Inflammatory macrophage treated with lipopolysaccharide for 4 hours (primary cell): ENCODE measurements at regions not wholly inside any gene's neighbourhood (a gene's known extent, or its start where the extent isn't known, plus 50 kb on each side); places are given as distances from the start of the nearest gene placed in this dataset.
"Not testable (repeated sequence)": the region's sequence is repeated elsewhere in the genome, so short reads cannot be mapped to it uniquely, and the experiment has no call there.

Source experiments
- DNase-seq: peaks from one replicate; pipeline ENCODE4 v3.0.0-alpha.2; 2020

DNA sequence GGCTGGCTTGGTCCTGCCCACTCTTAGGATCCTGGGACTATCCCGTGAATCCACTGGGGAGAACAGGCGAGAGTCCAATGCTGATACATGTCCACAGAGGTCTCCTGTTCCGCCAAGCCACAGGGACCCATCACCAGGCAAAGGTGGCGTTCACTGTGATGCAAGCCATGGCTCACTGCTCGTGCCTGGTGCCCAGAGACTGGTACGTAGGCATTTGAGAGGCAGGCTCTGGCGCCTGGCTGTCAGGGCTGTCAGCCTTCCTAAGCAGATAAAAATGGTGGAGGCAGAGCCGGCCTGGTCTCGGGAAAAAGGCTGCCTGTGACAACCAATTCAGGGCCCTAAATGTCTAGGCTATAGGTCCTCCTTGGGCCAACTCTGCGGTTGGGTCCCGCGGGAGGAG lies 2329.0 kb downstream of the TP53TG3F start:
- no peak for DNase-seq

DNA sequence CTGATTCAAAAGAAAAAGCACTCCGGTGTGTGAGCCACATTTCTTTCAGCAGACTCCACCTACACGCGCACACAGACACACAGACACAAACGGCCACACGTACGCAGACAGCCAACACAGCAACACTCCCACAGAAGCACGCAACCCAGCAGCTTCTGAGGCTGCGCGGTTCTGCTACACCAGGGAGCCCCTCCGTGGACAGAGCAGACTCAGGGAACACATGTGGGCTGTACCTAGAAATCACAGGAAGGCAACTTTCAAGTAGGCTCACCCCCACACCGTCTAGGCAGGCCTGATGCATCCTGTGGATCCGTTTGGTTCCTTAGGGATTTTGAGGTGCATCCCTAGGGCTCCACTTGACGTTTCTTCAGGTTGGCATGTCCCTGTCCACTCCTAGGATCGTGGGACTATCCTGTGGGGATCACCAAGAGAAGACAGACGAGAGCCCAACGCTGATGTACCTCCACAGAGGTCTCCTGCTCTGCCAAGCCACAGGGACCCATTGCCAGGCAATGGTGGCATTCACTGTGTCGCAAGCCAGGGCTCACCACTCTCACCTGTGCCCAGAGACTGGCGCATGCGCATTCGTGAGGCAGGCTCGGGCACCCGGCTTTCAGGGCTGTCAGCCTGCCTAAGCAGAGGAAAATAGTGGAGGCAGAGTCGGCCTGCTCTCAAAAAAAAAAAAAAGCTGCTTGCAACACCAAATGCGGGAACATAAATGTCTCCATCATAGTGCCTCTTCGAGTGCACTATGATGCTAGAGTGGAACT lies 2333.3 kb downstream of the TP53TG3F start:
- no peak for DNase-seq

DNA sequence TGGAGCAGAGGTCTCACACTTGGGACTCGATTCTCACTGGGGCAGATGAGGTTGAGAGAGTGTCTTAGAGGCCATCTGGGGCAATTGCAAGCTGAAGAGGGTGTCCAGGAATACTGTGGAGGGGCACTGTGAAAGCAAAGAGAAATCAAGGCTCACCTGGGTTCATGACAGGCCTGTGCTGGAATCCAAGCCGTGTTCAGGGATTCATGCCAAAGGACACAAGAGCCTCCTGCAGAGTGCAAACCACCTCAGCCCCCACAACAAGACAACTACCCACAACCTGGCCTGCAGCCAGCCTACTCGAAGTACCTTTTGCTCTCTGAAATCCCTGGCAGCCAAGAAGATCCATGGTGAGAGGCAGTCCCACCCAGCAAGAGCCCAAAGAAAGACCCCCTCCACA lies 2334.2 kb downstream of the TP53TG3F start:
- no peak for DNase-seq

DNA sequence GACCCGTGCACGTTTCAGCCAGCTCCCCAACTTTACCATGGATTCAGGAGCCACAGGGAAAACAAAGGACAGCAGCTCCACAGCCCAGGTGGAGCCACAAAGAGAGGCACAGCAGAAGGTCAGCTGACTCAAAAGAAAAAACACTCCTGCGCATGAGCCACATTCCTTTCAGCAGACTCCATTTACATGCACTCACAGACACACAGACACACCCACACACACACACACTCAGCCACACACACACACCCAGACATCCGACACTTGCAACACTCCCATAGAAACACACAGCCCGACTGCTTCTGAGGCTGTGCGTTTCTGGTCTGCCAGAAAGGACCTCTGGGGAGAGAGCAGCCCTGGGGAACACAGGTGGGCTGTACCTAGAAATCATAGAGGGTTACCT lies 2335.5 kb downstream of the TP53TG3F start:
- DNase-seq = no peak

DNA sequence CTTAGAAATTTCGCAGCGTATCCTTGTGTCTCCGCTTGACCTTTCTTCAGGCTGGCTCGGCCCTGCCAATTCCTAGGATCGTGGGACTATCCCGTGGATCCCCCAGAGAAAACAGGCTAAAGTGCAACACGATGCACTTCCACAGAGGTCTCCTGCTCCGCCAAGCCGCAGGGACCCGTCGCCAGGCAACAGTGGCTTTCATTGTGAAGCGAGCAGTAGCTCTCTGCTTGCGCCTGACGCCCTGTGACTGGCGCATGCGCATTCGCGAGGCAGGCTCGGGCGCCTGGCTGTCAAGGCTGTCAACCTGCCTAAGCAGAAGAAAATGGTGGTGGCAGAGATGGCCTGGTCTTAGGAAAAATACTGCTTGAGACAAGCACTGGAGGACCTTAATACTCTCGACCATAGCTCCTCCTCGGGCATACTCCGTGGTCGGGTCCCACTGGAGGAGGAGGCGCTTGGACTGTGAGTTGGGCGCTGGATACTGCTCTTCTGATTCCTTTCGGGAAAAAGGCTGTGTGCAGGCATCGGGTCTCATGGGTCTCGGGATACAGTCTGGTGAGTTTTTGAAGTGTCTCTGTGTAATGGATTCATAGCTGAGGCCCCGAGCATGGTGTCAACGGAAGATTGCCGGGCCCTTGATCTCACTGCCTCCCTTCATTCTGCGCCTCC lies 2336.1 kb downstream of the TP53TG3F start:
- no peak for DNase-seq

DNA sequence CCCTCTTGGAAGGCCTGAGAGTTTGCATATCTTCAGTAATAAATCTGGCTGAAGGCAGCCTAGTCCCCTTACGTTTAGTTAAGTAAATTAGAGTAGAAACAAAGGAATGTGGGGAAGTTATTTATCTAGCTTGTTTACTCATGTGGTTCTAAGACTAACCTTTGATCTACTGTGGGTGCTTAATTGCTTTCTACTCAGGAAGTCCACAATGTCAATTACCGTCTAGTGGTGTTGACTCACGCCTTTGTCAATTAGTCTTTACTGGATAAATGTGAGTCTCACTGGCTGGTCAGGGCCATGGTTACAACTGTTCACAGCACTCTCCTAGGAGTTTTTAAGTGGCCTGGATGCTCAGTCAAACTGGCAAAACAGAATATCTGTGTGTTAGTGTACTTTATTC lies 2338.4 kb downstream of the TP53TG3F start:
- DNase-seq = no peak

DNA sequence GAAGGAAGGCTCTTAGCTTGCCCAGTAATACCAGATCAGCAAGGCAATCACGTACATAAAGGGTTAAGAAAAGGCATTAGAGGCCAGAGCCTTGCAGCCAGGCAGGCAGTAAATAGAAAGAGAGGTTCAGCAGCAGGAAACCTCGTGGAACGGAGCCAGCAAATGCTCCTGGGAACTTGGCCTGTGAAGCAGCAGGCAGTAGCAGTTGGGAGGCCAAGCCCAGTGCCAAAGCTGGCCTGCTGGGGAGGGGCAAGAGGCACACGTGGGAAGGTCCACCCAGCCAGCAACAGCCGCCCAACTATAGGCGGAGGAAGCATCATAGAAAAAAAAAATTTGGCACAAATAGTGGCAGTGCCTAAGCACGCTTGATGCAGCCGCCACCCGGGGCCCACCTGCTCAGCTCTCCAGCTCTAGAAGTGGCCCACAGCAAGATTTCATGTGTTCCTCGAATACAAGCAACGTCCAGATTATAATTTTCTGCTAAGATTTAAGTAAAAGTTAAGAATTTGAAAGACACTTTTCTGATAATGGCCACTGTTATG lies 2339.5 kb downstream of the TP53TG3F start:
- no peak for DNase-seq

DNA sequence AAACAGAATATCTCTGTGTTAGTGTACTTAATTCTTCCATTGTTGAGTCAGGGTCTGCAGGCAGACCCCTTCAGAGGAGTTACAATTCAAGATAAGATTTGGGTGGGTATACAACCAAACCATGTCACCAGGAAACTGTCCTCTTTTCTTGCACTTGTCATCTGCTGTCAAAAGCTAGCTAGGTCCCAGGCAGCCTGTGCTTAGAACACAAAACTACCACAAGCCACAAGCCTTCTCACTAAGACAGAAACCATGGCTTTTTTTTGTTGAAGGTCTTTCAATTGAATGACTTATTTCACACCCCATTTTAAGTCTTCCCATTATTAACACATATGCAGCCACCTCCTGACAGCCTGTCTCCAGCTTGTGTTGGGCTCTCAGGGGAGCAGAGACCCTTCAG lies 2345.1 kb downstream of the TP53TG3F start:
- DNase-seq = not testable (repeated sequence)

DNA sequence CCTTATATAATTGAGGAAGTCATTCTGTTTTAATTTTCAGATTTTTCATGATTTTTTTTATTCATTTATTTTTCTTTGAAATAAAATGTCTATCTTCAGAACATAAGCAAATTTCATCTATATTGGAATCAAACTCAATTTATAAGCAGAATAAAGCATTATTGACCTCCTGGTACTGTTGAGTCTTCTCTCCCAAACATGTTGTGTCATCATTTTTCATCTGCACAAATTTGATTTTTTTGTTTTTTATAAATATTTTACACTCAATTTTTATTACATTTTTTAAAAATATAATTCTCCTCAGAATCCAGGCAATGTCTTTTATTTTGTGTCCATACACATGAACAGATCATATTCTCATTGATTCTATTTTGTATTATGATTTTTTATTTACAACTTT lies 2363.9 kb downstream of the TP53TG3F start:
- no peak for DNase-seq

DNA sequence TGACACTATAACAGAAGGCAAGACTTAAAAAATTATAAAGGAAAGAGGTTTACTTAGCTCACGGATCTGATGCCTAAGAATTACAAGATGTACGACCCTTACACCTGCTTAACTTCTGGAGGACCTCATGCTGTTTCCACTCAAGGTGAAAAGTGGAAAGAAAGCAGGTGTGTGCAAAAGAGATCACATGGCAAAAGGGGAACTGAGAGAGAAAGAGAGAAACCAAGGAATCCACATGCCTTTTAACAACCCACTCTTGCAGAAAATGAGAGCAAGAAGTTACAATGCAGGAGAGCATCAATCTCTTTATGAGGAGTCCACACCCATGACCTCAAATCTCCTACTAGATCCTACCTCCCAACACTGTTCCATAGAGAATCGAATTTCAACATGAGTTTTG lies 2382.2 kb downstream of the TP53TG3F start:
- DNase-seq = no peak

DNA sequence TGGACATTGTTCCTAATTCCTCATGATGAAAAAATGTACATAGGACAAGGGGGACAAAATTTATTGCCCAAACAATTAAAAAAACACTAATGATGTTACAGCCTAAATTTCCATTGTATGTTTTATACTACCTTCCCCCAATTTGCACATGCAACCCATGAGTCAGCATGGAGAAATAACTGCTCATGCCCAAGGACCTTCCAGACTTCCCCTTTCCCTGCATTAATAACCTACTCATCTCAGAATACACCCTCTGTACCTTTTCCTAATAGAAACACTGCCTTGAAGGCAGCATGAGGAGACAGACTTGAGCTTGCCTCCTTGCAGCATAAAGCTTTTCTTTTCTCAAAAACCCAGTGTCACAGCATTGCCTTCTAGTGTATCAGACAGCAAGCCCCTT lies 2402.8 kb downstream of the TP53TG3F start:
- no peak for DNase-seq

DNA sequence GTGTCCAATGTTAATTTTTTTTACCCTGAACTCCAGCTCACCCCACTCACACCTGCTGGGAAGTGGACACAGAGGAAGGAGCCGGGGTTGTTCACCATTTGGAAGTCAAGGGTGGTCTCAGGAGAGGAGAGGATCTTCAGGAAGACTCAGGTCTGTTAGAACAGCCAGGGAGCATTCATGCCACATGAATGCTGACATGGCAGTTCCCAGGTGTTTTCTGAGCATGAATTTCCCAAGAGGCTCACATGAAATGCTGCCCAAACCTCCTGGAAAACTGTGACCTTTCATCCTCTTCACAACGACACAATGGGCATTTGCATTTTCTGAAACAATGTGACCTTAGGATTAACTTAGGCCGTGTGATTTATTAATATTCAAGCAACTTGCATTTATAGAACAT lies 2409.2 kb downstream of the TP53TG3F start:
- no peak for DNase-seq

DNA sequence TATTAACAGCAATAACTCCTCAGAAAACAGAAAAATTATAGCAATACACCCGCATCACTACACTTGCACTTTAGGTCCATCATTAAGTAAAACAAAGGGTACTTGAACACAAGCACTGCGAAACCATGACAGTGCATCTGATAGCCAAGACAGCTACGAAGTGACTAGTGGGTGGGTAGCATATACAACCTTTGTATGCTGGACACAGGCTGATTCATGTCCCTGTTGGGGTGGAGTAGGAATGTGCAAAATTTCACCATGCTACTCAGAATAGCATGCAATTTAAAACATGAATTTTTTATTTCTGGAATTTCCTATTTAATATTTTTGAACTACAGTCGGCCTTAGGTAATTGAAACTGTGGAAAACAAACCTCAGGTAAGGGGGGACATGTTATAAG lies 2414.1 kb downstream of the TP53TG3F start:
- DNase-seq = no peak

DNA sequence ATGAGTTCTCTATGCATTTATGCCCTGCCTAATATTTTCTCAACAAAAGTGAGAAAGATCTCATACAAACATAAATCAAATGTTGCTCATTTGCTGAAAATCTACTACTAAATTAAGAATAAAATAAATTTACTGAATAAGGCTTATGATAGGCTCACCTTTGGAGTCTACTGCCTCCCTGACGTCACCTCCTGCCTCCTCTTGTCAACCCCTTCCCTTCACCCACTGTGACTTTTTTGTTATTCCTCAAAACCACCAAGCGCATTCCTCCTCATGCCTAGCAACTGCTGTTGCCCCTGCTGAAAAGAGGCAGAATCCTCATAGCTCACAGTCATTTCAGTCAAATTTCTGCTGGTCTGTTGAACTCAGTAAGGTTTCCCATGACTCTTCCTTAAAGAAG lies 2422.2 kb downstream of the TP53TG3F start:
- DNase-seq = no peak

DNA sequence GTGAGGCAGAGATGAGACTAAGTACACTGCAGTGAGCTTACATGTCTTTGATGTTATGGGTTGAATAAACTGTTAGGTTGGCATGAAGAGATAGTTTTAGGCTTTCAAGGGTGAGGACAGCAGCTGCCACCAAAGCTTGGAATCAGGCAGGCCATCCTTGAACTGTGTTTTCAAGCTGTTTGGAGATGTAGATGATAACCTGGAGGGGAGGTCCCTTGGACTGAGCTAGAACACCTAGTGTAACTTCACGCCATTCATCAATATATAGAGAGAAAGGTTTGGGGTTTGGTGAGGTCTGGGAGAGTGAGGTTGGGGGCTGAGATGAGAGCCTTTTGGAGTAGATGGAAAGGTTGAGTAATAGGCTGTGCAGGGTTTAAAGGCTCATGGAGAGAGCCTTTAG lies 2447.0 kb downstream of the TP53TG3F start:
- no peak for DNase-seq

DNA sequence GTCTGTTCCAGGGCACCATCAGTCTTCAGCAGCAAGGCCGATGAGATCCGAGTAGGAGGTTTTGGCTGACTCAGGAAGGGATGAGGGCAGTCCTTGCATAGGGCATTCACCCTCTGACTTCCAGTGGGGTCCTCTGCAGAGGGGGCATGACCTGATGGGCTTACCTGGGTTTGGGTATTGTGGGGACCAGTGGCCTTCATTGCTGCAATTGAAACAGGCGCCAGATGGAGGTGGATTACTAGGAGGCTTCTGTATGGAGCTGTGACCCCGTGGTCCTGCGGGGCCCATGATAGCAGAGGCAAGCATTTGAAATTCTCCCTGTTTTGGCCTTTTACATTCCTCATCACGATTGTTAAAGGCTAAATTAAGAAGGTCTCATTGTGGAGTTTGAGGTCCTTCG lies 2448.7 kb downstream of the TP53TG3F start:
- no peak for DNase-seq

DNA sequence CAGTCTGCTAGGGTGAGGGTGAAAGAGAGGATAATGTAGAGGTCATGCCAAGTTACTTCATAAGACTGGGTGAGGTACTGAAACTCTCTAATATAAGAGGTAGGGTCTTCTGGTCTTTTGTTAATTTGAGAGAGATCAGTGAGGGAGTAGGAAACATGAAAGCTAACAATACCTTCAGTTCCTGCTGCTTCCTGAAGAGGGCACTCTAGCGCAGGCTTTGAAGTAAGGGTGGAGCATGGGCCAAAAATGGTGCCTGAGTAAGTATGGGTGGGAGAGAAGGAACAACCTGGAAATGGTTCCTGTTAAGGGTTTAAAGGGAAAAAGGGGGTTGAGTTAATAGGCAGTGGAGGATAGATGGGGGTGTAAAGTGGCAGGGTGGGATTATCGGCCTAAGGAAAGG lies 2449.5 kb downstream of the TP53TG3F start:
- no peak for DNase-seq

DNA sequence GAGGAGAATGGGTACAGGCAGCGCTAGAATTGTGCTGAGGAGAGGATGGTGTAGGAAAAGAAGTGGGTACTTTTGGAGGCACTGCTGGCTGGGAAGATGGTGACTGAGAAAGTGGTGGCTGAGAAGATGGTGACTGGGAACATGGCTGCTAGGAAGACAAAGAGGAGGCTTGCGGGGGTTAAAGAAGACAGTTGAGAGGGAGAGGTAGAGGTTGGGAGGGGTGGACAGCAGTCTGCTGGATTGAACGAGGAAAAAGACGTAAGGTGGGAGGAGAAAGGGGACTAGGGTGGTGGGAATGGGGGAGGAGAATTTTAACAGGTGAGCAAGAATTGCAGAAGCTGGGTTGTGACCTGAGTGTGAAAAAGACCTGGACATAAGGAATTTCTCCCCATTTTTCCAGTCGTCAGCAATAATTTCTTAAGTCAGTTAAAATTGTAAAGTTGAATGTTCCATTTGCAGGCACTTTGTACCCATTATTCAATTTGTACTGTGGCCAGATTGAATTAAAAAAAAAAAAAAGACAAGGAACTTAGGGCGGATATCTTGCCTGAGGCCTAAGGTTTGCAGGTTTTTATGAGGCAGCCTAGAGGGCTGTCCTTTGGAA lies 2450.0 kb downstream of the TP53TG3F start:
- no peak for DNase-seq

DNA sequence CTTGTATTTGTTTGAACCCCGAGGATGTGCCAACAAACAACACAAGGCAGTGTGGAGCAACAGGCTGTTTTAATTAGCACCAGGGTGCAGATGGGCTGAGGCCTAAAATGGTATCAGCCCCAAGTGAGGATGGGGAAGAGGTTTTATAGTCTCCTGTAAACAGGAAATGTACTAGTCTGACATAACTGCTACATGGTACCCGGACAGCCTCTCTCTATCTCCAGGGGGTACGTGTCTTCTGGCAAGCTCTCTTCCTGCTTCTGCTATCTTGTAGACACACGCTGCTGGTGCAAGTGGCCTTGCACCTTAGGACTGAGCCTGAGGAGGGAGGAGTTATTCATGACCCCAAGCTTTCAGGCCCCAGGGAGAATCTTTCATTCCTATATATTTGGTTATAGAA lies 2451.0 kb downstream of the TP53TG3F start:
- DNase-seq = no peak

DNA sequence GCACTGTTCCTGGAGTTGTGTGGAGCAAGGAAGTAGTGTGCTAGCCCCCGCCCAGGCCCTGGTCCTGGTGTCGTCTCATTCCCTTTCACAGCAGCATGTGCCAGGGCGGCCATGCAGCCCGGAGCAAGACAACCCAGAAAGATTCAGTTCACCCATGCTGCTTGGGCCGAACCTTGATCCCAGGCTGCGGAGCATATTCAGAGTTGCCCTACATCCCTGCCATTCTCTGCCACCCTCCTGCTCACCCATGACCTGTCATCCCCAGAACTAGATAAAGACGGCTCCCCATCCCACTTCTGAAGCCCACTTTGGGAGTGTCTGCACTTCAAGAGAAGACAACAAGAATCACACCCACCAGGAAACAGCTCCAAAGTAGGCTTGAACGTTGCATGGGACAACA lies 2452.5 kb downstream of the TP53TG3F start:
- DNase-seq = no peak

DNA sequence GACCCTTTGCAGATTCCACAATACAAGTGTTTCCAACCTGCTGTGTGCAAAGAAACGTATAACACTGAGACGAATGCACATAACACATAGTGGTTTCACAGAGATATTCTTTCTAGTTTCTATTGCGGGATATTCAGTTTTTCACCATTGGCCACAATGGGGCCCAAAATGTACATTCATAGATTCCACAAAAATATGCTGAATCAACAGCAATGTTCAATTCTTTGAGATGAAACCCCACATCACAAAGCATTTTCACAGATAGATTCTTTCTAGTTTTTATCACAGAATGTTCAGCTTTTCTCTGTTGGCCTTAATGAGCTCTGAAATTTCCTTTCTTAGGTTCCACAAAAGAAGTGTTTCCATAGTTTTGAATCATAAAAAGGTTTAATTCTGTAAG lies 2472.3 kb downstream of the TP53TG3F start:
- no peak for DNase-seq
